Neural crest cell (in vitro differentiated cells): ENCODE measurements at regions not wholly inside any gene's neighbourhood (a gene's known extent, or its start where the extent isn't known, plus 50 kb on each side); places are given as distances from the start of the nearest gene placed in this dataset.

ENCODE experiments used
- DNase-seq: peaks from one replicate; pipeline ENCODE4 v3.0.0; 2021; ENCODE audit warnings: low read depth, mixed read lengths, low spot score
- H3K27ac Mint-ChIP-seq: one replicate; pipeline ENCODE4 v1.8.0; 2021; ENCODE audit warnings: mild to moderate bottlenecking, mixed read lengths; ENCODE audit not compliant: unreplicated experiment
- H3K27me3 Mint-ChIP-seq: 2 replicates; pipeline ENCODE4 v1.8.0; 2021; ENCODE audit warnings: low read depth, mild to moderate bottlenecking, mixed read lengths
- H3K36me3 Mint-ChIP-seq: 2 replicates; pipeline ENCODE4 v1.8.0; 2021; ENCODE audit warnings: low read depth, mild to moderate bottlenecking, mixed read lengths
- H3K4me1 Mint-ChIP-seq: 2 replicates; pipeline ENCODE4 v1.8.0; 2021; ENCODE audit warnings: mixed read lengths
- H3K4me3 Mint-ChIP-seq: one replicate; pipeline ENCODE4 v1.8.0; 2021; ENCODE audit warnings: mild to moderate bottlenecking, mixed read lengths
- H3K9me3 Mint-ChIP-seq: 2 replicates; pipeline ENCODE4 v1.8.0; 2021; ENCODE audit warnings: mixed read lengths
- TF ChIP-seq, protein P1 (sequence below): fragments of 200-600 bp; sonication (generic); conservative IDR thresholded peaks from 2 replicates; pipeline ENCODE4 v1.5.0; 2021; ENCODE audit warnings: antibody characterized with exemption, mild to moderate bottlenecking

DNA sequence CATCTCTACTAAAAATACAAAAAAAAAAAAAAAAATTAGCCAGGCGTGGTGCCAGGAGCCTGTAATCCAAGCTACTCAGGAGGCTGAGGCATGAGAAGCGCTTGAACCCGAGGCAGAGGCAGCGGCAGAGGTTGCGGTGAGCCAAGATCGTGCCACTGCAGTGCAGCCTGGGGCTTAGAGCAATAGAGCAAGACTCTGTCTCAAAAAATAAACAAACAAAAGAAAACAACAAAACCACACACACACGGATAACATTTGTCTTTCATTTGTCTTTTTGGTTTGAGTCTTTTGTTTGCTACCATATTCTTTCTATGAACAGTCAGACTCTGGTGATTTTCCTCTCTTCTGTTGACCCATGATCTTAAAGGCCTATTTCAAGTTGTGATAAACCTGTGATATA lies 1168.3 kb upstream of the WWC1 start:
- H3K4me1 Mint-ChIP-seq, result peaks cover under 1% of the 10 kb centered on the region
- no peak overlapping the region for H3K27ac Mint-ChIP-seq
- no peaks in the 10 kb centered on the region for H3K36me3 Mint-ChIP-seq
- H3K4me3 Mint-ChIP-seq, result no peak overlapping the region
- no peaks in the 10 kb centered on the region for H3K9me3 Mint-ChIP-seq
- TF ChIP-seq, protein P1, sequence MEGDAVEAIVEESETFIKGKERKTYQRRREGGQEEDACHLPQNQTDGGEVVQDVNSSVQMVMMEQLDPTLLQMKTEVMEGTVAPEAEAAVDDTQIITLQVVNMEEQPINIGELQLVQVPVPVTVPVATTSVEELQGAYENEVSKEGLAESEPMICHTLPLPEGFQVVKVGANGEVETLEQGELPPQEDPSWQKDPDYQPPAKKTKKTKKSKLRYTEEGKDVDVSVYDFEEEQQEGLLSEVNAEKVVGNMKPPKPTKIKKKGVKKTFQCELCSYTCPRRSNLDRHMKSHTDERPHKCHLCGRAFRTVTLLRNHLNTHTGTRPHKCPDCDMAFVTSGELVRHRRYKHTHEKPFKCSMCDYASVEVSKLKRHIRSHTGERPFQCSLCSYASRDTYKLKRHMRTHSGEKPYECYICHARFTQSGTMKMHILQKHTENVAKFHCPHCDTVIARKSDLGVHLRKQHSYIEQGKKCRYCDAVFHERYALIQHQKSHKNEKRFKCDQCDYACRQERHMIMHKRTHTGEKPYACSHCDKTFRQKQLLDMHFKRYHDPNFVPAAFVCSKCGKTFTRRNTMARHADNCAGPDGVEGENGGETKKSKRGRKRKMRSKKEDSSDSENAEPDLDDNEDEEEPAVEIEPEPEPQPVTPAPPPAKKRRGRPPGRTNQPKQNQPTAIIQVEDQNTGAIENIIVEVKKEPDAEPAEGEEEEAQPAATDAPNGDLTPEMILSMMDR, result no peak
- no peak for DNase-seq
- H3K27me3 Mint-ChIP-seq, result no peaks in the 10 kb centered on the region

DNA sequence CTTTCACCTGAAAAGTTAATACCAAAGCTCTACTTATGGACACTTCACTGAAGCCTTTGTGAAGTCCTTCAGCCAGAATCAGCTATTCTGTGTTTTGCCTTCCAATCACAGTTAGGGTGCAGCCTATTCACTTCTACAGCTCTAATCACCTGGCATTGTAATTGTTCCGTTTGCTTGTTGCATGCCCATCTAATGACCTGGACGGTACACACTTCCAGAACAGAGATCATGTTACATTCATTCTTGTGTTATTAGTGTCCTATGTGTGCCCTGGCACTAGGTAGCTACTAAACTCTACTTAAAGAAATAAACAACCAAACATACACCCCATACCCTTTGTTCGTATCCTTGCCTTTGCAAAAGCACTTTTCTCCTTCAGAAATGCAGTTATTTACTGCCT lies 1162.9 kb upstream of the WWC1 start:
- Mint-ChIP-seq H3K27me3 (no peaks in the 10 kb centered on the region), H3K36me3 (no peaks in the 10 kb centered on the region), H3K27ac (no peak overlapping the region), H3K4me1 (peaks cover 5% of the 10 kb centered on the region), H3K9me3 (no peaks in the 10 kb centered on the region), H3K4me3 (no peak overlapping the region)
- TF ChIP-seq, protein P1, result no peak
- DNase-seq, result no peak

DNA sequence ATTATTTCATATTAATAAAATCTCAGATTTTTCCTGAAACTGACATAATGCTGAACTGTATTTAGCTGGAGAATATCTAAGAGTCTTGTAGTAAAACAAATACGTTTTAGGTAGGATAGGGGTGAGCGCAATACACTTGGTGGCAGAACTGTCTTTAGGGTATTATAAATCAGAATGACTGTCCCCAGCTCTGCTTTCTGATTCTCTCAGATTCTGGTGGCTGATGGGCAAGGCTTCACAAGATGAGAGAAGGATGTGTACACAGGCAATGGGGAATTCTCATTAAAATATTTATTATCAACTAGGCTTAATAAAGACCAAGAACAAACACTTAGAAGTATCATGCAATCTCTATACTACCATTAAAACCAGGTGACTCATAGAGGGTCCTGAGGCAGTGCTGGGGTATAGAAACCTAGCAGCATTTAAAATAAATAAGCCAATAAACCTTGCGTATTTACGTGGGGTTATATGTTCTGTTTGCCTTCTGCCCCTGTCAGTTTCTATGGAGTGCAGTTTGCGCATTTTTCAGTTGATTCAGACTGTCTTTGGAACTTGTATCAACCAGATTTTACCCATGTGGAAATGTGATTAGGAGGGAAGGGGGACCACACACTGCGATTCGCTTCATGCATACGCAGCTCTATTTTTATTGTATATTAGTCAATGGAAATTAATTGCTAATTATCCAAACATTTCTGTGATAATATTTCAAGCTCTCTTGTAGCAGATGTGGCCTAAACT lies 1150.7 kb upstream of the WWC1 start:
- no peaks in the 10 kb centered on the region for H3K27me3 Mint-ChIP-seq
- TF ChIP-seq, protein P1, result no peak
- H3K4me3 Mint-ChIP-seq, result no peak overlapping the region
- H3K9me3 Mint-ChIP-seq, result peaks cover 4% of the 10 kb centered on the region
- H3K27ac Mint-ChIP-seq, result no peak overlapping the region
- no peak for DNase-seq
- H3K4me1 Mint-ChIP-seq, result peaks cover under 1% of the 10 kb centered on the region
- no peaks in the 10 kb centered on the region for H3K36me3 Mint-ChIP-seq

DNA sequence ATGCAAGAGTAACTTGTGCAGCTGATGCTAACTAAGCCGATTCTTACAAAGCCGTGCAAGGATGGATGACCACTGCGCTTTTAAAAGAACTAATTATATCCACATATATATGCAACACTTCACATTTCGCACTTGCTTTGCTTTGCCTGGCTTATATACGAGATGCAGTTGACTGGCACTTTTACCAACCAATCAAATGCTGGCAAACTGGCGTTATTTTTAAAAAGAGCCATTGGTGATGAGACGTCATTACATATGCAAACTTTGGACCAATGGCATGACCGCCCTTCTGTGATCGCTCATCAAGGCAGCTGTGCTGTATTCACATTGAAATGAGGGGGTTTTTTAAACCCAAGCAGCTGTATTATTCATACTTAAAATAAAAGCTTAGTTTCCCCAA lies 1147.7 kb upstream of the WWC1 start:
- Mint-ChIP-seq H3K4me3 (no peak overlapping the region), H3K4me1 (peaks cover 4% of the 10 kb centered on the region), H3K36me3 (no peaks in the 10 kb centered on the region), H3K27ac (no peak overlapping the region), H3K27me3 (no peaks in the 10 kb centered on the region), H3K9me3 (no peaks in the 10 kb centered on the region)
- TF ChIP-seq, protein P1, result no peak
- DNase-seq, result no peak

DNA sequence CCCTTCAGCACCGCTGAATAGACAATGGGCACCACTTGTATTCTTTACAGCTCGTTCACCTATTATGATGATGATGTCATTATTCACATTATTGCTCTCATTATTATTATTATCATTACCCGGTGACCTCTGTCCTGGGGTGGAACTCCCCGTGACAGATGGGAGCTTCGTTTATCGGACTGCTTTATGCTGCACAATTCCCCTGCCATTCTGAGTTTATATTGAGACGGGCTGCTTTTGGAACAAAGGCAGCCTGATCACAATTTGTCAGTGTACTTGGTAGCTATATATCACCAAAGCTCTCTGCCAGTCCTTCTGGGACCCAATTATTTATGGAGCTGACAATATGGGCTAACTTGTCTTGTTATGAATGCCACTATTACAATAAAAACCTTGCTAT lies 1145.6 kb upstream of the WWC1 start:
- Mint-ChIP-seq H3K4me3 (no peak overlapping the region), H3K27ac (no peak overlapping the region), H3K36me3 (no peaks in the 10 kb centered on the region), H3K9me3 (no peaks in the 10 kb centered on the region), H3K4me1 (peaks cover 4% of the 10 kb centered on the region), H3K27me3 (no peaks in the 10 kb centered on the region)
- TF ChIP-seq, protein P1, result no peak
- DNase-seq, result no peak
